D721Med (cell line): ENCODE measurements at regions not wholly inside any gene's neighbourhood (a gene's known extent, or its start where the extent isn't known, plus 50 kb on each side); places are given as distances from the start of the nearest gene placed in this dataset.
"Not testable (repeated sequence)": the region's sequence is repeated elsewhere in the genome, so short reads cannot be mapped to it uniquely, and the experiment has no call there.

Experiments
- DNase-seq: peaks from one replicate; pipeline ENCODE4 v3.0.0; 2011; ENCODE audit warnings: low spot score; ENCODE audit not compliant: insufficient read length
- FAIRE-seq: peaks from 2 replicates; lab custom pipeline; 2011; peaks lifted over from hg19 to GRCh38; lab: Jason Lieb, UNC
- CTCF ChIP-seq: IDR thresholded peaks from 2 replicates; pipeline ENCODE4 v1.5.1; 2012; ENCODE audit warnings: mild to moderate bottlenecking, control low read depth; ENCODE audit not compliant: insufficient read depth; ENCODE audit errors: missing control alignments

DNA sequence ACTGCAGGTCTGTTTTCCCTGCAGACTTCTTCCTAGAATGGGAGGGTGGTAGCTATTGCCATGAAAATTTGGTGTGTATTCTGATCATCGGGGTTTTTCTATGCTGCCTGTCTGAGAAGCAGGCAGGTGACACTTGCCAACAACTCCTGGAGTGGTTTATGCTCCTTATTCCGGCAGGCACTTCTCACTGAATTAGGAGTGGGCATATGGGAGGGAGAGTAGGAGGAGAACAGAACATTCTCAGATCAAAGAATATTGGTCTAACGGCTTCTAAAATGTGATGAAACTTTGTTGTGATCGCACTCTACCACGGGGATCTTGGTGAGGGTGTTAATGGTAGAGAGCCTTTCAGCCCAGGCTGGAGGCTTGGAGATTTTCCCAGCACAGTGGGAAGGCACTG is 480.8 kb downstream of the PLCL1 start:
- FAIRE-seq, result no peak
- no peak for TF ChIP-seq CTCF
- DNase-seq, result no peak

- TF ChIP-seq CTCF, result no peak
- FAIRE-seq (no peak), DNase-seq (no peak)
Measured at GRCh38 chr2:198283146-198283545, 478.8 kb downstream of the PLCL1 start.

- TF ChIP-seq CTCF, result no peak
- DNase-seq, result no peak
- FAIRE-seq, result no peak
Measured at GRCh38 chr2:198282061-198282460, 477.7 kb downstream of the PLCL1 start.

DNA sequence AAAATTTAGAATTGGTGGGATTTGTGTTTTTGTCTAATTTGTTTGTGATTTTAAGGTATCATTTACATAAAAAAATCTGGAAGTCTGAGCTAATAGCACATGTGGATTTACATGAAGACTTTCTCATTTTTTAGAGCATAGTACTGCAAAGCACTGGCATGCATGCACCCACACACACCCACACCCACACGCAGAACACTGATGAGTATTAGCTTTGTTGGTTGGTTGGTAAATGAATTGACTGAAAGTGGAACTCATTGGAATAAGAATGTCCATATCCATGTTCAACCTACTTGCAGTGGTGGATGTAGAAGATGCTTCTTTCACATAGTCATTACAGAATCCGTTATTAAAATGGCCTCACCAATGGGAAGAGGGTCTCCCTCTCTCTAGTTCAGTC is 475.8 kb downstream of the PLCL1 start:
- DNase-seq (no peak), FAIRE-seq (no peak)
- TF ChIP-seq CTCF, result no peak

DNA sequence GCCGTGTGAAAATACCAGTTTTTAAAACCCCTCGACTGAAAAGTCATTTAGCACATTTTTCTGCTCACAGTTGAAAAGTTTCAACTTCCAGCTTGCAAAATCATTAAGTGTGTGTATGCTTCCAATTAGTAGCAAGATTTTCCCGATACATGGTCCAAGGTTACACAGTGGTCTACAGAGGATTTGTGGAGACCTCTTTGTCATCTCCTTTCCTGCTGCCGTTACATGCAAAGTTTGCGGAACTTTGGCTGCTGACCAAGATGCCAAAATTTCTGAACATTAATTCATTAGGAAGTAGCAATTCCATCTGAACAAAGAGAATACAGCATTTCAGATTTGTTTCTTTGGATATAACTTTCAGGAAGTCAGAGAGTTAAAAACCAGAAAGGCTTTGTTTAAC is 474.6 kb downstream of the PLCL1 start:
- FAIRE-seq (no peak), DNase-seq (no peak)
- no peak for TF ChIP-seq CTCF

- TF ChIP-seq CTCF, result no peak
- FAIRE-seq, result no peak
- no peak for DNase-seq
Measured at GRCh38 chr2:198277181-198277580, 472.8 kb downstream of the PLCL1 start.

GRCh38 chr2:198273660-198274059 is 469.3 kb downstream of the PLCL1 start:
- FAIRE-seq (no peak), DNase-seq (no peak)
- no peak for TF ChIP-seq CTCF

DNA sequence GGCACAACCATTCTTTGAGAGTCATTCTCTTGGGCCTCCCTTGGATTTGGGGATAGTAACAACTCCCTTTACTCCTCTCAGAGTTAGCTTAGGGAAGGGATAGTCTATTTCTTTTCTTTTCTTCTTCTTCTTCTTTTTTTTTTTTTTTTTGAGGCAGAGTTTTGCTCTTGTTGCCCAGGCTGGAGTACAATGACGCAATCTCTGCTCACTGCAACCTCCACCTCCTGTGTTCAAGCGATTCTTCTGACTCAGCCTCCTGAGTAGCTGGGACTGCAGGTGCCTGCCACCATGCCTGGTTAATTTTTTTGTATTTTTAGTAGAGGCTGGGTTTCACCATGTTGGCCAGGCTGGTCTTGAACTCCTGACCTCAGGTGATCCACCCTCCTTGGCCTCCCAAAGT is 465.8 kb downstream of the PLCL1 start:
- FAIRE-seq, DNase-seq: not testable (repeated sequence)
